GM21526 (cell line): ENCODE measurements at regions not wholly inside any gene's neighbourhood (a gene's known extent, or its start where the extent isn't known, plus 50 kb on each side); places are given as distances from the start of the nearest gene placed in this dataset.
"Not testable (repeated sequence)": the region's sequence is repeated elsewhere in the genome, so short reads cannot be mapped to it uniquely, and the experiment has no call there.

Experiments used
- ATAC-seq: cut with Tn5 transposase; IDR thresholded peaks from one replicate; pipeline ENCODE4 v1.9.1; 2021; ENCODE audit warnings: moderate library complexity; ENCODE audit not compliant: unreplicated experiment, low FRiP score

DNA sequence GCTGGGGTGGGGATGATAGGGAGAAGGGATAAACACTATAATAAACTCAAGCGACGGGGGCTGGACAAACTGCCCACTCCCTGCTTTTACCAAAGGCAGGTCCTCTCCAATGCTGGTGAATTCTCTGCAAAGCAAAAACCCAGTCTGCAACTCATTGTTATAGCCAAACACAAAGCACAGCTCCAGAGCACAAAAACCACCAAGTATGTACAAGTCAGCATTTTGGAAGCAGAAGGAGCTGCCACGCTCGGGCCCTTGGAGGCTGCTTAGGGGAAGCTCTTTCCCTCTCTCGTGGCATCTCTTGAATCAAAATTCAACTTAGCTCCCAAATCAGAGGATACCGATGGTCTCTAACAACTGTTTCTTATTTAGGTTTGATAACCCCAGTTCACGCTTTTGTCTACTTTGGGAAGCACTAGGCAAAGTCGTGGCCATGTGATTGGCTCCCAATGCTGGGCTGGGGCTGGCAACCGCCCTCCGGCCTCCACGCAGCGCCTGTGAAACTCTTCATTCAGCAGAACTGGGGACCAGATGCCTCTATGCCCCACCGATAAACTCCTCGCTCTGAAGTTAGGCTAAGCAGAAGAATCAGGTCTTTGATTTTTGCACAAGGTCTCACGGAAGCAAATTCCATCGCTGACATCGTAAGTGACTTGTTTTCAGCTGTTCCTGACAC, 158.5 kb upstream of the FOXN3 start:
- no peak for ATAC-seq

- ATAC-seq, result no peak
Measured at GRCh38 chr14:89574420-89574819, 157.4 kb upstream of the FOXN3 start.

DNA sequence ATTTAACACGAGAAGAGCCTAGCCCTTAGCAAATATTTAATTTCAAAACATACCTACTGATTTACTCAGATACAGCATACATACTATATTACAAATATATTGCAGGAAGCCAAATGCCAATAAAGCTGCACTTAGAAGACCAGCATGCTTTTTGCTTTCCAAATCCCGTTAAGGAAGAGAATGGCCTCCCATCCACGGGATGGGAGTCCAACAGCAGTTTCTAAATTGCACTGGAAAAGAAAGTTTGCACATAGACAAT, 156.3 kb upstream of the FOXN3 start:
- no peak for ATAC-seq

GRCh38 chr14:89572596-89573398, 155.8 kb upstream of the FOXN3 start:
- ATAC-seq, result no peak

DNA sequence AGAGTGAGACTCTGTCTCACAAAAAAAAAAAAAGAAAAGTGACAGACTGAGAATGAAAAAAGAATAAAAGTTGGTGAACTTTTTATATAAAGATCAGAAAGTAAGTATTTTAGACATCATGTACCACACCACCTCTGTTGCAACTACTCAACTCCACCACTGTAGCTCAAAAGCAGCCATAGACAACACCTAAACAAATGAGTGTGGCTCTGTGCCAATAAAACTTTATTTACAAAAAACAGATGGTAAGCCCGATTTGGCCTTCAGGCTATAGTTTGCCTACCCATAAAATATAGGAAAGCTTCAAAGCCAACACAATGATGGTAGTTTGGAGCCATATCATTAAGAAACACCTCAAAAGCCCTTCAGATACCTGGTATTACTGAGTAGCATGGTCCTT, 154.5 kb upstream of the FOXN3 start:
- no peak for ATAC-seq

DNA sequence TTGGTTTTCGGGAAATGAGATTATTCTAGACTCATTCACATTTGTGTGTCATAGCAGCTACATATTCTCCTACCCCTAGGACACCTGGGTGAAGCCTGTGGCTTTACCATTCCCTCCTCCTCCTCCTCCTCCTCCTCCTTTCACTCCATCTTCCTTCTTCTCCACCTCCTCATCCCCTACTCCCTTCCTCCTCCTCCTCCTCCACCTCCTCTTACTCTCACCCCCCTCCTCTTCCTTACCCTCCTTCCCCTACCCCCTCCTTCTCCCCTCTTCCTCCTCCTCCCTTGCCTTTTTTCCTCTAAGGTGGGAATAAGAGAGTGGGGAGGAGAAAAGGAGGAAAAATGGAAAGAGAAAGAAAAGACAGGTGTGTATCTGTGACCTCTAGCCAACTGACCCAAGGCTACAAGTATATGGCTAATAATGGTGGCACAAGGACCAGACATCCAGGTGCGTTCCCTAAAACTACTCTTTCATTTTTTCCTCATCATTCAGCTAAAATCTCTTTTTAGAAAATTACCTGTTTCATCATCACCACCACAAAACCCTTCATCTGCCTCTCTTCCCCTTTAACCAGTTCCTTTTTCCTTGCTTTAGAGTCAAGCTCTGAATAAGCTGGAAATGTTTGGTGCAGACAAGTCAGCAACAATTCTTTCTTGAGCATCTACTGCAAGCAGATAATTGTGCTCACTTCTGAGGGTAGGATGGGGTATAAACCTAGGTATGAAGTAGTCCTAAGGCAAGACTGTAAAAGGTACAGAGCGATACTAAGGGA, 149.8 kb upstream of the FOXN3 start:
- no peak for ATAC-seq

- no peak for ATAC-seq
Measured at GRCh38 chr14:89566180-89566579, 149.1 kb upstream of the FOXN3 start.

DNA sequence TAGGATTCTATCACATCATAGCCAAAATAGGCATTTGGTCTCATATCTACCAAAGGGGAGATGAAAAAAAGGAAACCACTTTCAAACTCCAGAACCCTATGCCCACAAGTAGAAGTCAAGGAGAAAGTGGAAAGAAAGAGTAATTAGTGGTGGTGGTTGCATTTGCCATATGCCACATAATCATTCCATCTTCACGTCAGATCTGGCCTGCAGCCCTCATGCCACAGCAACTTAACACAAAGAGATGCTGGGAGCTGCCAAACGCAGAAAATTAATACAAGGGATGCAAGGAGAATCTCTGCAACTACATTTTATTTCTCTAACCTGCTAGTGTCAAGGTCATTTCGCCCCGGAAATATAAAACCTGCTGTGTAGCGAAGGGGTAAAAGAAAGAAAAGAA, 148.6 kb upstream of the FOXN3 start:
- ATAC-seq, result no peak

GRCh38 chr14:89564989-89565388, 148.0 kb upstream of the FOXN3 start:
- no peak for ATAC-seq

- ATAC-seq, result no peak
Measured at GRCh38 chr14:89564286-89564957, 147.4 kb upstream of the FOXN3 start.

DNA sequence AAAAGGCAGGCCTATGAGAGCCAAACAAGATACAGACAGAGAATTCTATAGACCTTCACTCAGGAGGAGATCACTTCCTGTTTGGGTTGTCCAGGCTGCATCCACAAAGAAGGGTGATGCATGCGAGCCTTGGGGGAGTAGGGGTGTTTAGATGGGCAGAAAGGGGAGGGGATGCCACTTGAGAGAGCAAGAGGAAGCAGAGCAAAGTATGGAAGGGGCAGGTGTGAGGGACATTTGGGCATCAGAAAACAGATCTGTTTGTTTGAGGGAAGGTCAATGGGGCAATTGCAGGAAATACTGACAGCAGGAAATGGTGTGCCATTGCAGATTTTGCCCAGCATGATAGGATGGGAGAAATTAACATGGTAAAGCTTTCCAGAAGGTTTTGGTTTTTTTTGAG, 146.4 kb upstream of the FOXN3 start:
- no peak for ATAC-seq

GRCh38 chr14:89551955-89552354, 134.9 kb upstream of the FOXN3 start:
- ATAC-seq, result no peak

- no peak for ATAC-seq
Measured at GRCh38 chr14:89551432-89551831, 134.4 kb upstream of the FOXN3 start.

DNA sequence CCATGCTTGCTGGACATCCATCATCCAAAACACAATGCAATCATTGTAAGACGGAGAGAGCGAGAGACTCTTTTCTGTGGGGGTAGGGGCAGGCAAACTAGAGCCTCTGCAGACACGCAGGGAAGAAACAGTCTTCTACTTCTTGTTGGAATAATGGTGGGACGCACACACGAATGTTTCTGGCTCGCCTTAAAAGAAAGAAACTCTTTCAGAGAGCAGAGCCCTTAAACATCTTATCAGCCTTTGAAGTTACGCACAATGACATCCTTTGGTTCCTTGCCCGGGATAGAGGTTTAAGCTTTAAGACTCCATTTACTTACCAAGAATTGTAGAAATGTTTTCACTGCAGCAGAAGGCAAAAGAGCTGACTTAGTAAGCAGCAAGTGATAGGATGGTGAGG, 133.8 kb upstream of the FOXN3 start:
- no peak for ATAC-seq

- ATAC-seq, result no peak
Measured at GRCh38 chr14:89549381-89550125, 132.5 kb upstream of the FOXN3 start.

GRCh38 chr14:89547047-89547446, 130.0 kb upstream of the FOXN3 start:
- ATAC-seq, result not testable (repeated sequence)

DNA sequence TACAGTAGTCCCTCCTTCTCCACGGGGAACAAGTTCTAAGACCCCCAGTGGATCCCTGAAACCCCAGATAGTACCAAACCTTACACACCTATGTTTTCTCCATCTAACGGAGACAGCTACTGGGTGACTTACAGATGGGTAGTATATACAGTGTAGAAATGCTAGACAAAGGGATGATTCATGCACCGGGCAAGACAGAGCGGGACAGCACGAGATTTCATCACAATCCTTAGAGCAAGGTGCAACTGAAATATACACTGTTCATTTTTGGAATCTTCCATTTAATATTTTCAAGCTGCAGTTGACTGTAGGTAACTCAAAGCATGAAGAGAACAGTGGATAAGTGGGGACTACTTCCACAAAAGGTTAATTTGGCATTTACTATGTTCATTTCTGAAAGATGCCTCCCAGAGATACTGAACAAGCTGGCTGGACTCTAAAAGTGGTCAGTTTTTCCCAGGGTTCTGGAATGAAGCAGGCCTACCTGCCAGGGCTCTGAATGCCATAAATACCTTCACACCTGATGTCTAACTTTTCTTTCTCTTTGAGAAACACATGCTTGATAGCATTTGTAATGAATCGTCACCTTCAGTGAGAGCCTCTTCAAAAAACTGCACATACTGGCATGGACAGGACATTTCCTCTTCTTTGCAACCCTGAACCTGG, 127.7 kb upstream of the FOXN3 start:
- ATAC-seq, result no peak

GRCh38 chr14:89543425-89543790, 126.4 kb upstream of the FOXN3 start:
- ATAC-seq, result no peak

DNA sequence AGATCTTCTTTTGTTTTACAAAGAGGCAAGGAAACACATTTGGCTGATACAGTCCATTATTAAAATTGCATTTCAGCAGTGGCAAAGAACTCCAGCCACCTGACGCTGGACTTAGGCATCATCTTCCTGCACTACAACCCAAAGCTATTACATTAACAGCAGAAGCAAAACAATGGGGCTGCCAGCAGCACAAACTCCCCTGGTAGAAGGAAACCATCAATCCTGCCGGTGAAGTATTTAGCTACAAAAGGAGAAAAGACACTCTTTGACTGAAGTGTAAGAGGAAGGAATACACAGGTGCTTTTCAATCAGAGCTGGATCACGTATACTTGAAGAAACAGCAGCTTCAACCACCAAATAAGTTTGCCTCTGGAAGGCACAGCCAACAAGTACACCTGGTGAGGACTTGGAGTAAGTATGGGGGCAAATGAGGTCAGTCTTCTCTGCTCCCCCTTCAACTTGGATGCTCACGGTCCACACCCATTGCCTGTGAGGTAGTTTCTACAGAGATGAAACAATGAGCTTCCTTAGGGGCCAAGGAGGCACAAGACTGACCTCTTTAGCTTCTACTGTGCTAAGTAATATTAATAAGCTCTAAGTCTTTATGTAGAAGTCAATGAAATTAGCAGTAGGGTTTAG, 125.9 kb upstream of the FOXN3 start:
- ATAC-seq, result no peak
